Large intestine (tissue), 3 donors: ENCODE measurements at regions not wholly inside any gene's neighbourhood (a gene's known extent, or its start where the extent isn't known, plus 50 kb on each side); places are given as distances from the start of the nearest gene placed in this dataset.

Source experiments
- DNase-seq, 2 donors: peaks; one replicate each; pipeline versions ENCODE4 v3.0.0 to v3.0.0-alpha.2; 2013
- H3K27ac ChIP-seq: one replicate; pipeline ENCODE4 v1.5.1; 2013; ENCODE audit warnings: low read length
- H3K27me3 ChIP-seq: 2 replicates; pipeline ENCODE4 v1.6.1; 2013; ENCODE audit warnings: low read length; ENCODE audit not compliant: control insufficient read depth, insufficient read depth
- H3K36me3 ChIP-seq: 2 replicates; pipeline ENCODE4 v1.6.1; 2013; ENCODE audit warnings: low read length; ENCODE audit not compliant: control insufficient read depth, insufficient read depth
- H3K4me1 ChIP-seq: one replicate; pipeline ENCODE4 v1.6.1; 2013; ENCODE audit warnings: low read length; ENCODE audit not compliant: control insufficient read depth, insufficient read depth
- H3K4me3 ChIP-seq: one replicate; pipeline ENCODE4 v1.5.1; 2013; ENCODE audit warnings: low read length
- H3K9me3 ChIP-seq: one replicate; pipeline ENCODE4 v1.6.1; 2013; ENCODE audit warnings: mild to moderate bottlenecking, low read depth, low read length, moderate library complexity; ENCODE audit not compliant: control insufficient read depth
- WGBS: methylation state at CpG from one replicate; pipeline ENCODE4 v1.1.5; 2013; ENCODE audit warnings: low lambda C conversion rate; ENCODE audit not compliant: insufficient coverage; 5-methylcytosine and 5-hydroxymethylcytosine counted together

DNA sequence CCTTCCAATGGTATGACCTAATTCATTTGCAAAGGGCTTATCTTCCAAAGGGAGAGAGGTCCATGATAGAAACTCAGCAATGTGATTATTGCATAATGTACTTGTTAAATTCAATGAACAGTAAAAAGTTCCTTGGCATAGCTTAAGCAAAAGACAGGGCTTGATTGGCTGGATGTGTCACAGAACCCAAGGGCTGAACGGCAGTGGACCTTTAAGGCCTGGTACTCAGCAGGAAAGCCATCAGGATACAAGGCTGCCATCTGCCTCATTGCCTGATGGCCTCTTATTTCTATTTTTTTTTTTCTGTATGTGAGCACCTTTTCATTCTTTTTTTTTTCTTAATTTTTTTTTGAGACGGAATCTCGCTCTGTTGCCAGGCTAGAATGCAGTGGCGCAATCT is 208.9 kb upstream of the WSCD1 start:
- H3K9me3 ChIP-seq, result no peaks in the 10 kb centered on the region
- no peak overlapping the region for H3K4me3 ChIP-seq
- no peaks in the 10 kb centered on the region for H3K4me1 ChIP-seq
- DNase-seq, result peak in 1 of 2 donors; percentile 9
- H3K27ac ChIP-seq, result no peak overlapping the region
- no peaks in the 10 kb centered on the region for H3K36me3 ChIP-seq
- no peaks in the 10 kb centered on the region for H3K27me3 ChIP-seq
- WGBS, result no CpG with 5 or more reads among the region's 4 CpGs

DNA sequence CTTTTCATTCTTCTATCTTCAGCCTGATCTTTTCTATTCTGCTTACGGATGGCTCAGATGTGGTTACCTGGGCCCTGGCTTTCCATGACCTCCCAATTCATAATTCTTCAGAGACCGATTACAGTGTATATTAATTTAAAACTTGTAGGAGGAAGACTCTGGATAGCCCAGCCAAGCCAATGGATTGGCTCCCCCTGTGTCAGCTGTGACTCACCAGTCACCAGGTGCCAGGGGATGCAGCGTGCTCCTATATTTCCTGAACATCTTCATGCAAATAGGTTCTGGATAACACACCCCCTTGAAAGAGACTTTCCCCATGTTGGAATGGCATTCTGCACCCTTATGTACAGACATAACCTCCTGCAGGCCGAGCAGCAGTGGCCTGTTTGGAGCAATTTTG is 208.3 kb upstream of the WSCD1 start:
- Histone ChIP-seq H3K9me3 (no peaks in the 10 kb centered on the region), H3K36me3 (no peaks in the 10 kb centered on the region), H3K27ac (no peak overlapping the region), H3K4me1 (no peaks in the 10 kb centered on the region), H3K27me3 (no peaks in the 10 kb centered on the region), H3K4me3 (no peak overlapping the region)
- no CpG with 5 or more reads among the region's 4 CpGs for WGBS
- DNase-seq, result no peak

DNA sequence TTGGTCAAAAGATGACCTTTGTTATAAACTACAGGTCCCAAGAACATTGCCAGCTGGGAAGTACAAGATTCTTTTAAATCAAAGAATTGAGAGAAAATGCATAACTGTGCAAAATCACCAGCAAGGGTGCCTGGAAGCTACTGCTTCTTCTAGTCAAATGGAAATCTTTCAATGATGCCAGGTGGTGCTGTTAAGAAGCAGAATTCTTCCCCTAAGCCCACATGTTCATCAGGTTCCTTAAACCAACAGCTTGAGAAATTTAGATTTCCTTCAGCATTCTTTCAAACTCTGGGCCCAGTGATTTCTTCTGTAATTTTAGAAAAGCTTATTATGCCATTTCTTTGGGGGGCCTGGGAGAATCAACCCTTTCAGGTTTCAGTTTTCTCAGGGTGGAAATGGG is 207.8 kb upstream of the WSCD1 start:
- no peaks in the 10 kb centered on the region for H3K4me1 ChIP-seq
- H3K4me3 ChIP-seq, result no peak overlapping the region
- DNase-seq, result no peak

DNA sequence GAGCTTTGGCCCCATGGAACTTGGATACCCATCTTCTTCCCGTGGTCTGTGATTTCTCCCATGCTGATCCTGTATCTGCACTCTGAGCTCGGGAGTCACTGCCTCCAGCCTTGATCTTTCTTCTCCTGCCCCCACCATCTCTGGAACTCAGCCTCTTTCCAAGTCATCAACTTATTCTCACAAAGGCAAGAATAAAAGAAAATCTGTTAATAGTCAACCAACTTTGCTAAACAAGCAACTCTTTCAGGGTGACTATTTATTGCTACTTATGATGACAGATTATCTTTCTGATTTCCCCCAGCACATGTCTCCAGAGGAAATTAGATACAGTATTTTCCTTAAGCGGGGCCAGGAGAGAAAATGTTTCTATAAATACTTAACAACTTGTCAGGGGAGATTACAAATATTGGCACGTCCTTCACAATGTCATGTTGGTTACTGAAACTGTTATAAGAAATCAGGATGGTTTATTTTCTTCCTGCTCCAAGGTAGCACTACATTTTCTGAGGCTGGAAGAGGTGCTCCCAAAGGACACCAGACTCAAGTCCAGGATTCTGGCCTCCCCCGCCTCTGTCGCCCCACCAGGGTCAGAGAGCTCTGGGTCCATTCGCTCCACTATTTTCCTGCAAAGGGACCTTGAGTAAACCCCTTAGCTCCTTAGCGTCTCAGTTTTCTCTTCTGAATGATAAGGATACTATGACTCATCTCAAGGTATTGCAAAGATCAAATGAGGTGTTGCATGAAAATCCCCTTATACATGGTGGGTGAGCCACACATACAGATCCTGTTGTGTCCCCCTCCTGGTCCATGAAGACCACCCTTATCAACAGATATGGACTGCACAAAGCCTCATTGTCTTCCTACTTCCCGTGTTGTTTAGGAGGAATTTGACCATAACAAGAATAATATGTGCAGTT is 205.2 kb upstream of the WSCD1 start:
- 50% methylated on average over 1 of the region's 9 CpGs for WGBS
- peak in 1 of 2 donors; percentile 33 for DNase-seq
- Histone ChIP-seq H3K9me3 (no peaks in the 10 kb centered on the region), H3K4me3 (no peak overlapping the region), H3K27me3 (no peaks in the 10 kb centered on the region), H3K27ac (no peak overlapping the region), H3K4me1 (no peaks in the 10 kb centered on the region), H3K36me3 (no peaks in the 10 kb centered on the region)

More for the DNA sequence above, 207.8 kb upstream of the WSCD1 start:
- H3K9me3 ChIP-seq, result no peaks in the 10 kb centered on the region
- no peaks in the 10 kb centered on the region for H3K36me3 ChIP-seq
- H3K27ac ChIP-seq, result no peak overlapping the region
- no peaks in the 10 kb centered on the region for H3K27me3 ChIP-seq

DNA sequence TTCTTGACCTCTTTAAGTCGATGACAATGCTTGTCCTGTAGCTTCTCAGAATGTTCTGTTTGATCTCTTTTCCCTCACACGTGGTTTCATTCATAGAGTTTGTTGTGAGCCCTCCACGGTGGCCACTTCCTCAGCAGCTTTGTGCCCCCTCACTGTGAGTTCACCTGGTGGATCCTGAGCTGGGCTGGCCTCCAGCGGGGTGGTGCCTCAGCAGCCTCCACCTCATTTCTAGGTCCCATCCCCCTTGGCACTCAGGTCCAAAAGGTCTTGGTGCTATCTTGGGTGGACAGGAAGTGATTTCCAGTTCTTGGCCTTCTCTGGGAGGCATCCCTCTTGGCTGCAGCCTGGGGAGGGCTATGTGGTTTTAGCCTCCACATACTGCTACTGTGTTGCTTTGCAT is 203.2 kb upstream of the WSCD1 start:
- no peak for DNase-seq
- Histone ChIP-seq H3K4me1 (no peaks in the 10 kb centered on the region), H3K9me3 (no peaks in the 10 kb centered on the region), H3K27me3 (no peaks in the 10 kb centered on the region), H3K27ac (no peak overlapping the region), H3K4me3 (no peak overlapping the region), H3K36me3 (no peaks in the 10 kb centered on the region)
- WGBS, result 80% methylated on average over 1 of the region's 4 CpGs

DNA sequence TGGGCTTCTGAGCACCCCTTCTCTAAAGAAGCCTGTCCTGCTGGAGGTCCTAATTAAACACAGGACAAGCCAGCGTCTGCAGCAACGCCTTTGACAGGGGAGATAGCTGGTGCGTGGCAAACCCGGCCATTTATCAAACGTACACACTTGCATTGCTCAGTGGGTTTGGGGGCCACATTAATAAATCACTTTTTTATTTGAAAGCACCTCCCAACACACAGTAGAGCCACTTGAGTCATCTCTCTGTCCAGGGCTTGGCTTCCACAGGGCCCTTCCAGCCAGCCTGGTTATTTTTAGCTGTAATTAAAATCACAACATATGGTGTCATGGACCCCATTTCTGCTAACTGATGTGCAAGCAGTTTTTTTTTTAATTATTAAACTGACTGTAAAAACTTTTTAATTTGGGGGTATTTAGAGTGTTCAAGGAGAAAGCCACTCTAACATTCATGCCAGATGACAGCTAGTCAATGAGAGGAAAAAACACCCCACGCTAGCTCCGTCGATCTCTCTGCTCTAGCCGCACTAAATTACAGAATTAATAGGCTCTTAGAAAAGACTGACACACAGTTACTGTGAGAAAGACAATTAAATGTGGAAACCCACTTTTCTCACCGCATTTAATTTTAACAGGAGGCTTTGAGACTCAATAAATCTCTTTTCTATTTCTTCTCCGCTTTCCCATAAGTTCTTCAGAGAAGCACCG is 201.0 kb upstream of the WSCD1 start:
- Histone ChIP-seq H3K4me3 (no peak overlapping the region), H3K27ac (no peak overlapping the region), H3K27me3 (no peaks in the 10 kb centered on the region), H3K9me3 (no peaks in the 10 kb centered on the region), H3K36me3 (no peaks in the 10 kb centered on the region), H3K4me1 (no peaks in the 10 kb centered on the region)
- DNase-seq, result no peak
- 100% methylated on average over 6 of the region's 12 CpGs for WGBS

DNA sequence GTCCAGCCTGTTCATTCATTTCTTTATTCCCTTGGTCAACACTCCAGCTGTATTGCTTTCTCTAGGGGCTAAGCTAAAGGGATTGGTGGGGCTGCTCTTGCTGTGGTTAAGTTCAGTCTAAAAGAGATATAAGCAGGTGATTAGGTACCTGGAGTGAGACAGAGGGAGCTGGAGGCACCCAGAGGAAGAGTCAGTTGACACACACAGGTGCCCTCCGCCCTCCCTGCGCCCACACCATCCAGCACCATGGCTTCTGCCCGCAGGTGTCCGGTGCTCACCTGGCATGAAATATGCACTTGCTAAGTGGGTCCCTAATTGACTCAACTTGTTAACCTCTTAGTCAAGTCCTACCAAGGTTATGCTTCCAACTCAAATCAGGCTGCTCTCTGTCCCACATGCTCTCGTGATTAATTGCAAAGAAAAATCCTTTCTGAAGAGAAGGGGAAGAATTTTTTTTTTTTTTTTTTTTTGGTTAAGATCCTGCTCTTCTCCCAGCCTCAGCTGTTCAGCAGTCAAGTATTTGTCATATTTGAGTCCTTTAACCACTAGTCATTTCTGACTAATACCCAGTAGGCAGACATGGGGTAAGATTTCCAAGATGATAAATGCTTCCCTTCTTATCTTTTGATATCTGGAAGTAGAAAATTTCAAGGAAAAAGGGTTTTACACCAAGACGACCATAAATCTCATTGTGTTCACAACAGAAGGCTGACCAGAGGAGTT is 199.8 kb upstream of the WSCD1 start:
- Histone ChIP-seq H3K27ac (no peak overlapping the region), H3K4me3 (no peak overlapping the region), H3K27me3 (no peaks in the 10 kb centered on the region), H3K36me3 (no peaks in the 10 kb centered on the region), H3K4me1 (no peaks in the 10 kb centered on the region), H3K9me3 (no peaks in the 10 kb centered on the region)
- no peak for DNase-seq
- WGBS, result no CpG with 5 or more reads among the region's 6 CpGs

DNA sequence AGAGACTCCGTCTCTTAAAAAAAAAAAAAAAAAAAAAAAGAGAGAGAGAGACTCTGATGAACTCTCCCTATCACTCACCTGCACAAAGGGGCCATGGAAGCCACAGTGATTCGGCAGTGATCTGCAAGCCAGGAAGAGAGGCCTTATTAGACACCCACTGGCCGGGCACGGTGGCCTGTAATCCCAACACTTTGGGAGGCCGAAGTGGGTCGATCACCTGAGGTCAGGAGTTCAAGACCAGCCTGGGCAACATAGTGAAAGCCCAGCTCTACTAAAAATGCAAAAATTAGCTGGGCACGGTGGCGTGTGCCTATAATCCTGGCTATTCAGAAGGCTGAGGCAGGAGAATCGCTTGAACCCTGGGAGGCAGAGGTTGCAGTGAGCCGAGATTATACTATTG is 198.5 kb upstream of the WSCD1 start:
- no peaks in the 10 kb centered on the region for H3K27me3 ChIP-seq
- H3K4me3 ChIP-seq, result no peak overlapping the region
- H3K9me3 ChIP-seq, result no peaks in the 10 kb centered on the region
- no CpG with 5 or more reads among the region's 10 CpGs for WGBS
- no peak overlapping the region for H3K27ac ChIP-seq
- DNase-seq, result no peak
- no peaks in the 10 kb centered on the region for H3K36me3 ChIP-seq
- H3K4me1 ChIP-seq, result no peaks in the 10 kb centered on the region

DNA sequence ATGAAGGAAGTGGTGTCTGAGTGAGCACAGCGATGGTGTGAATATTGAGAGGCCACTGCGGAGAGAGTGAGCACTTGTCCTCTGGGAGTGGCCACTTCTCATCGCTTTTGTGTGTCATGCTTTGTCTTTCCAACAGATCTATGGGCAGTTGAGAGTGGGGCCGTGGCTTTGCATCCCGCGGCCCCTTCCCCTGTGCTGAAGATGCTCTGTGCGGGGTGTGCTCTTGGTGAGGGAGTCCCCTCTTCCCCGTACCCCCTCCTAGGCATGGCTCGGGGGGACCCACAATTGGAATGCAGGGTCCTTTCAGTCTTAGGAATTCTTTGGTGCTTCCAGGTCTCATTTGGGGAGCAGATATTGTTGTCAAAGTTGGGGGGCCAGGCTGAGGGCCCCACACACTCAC is 197.3 kb upstream of the WSCD1 start:
- H3K4me3 ChIP-seq, result no peak overlapping the region
- H3K4me1 ChIP-seq, result no peaks in the 10 kb centered on the region
- no peak overlapping the region for H3K27ac ChIP-seq
- WGBS, result no CpG with 5 or more reads among the region's 9 CpGs
- H3K9me3 ChIP-seq, result no peaks in the 10 kb centered on the region
- DNase-seq, result no peak
- no peaks in the 10 kb centered on the region for H3K27me3 ChIP-seq
- H3K36me3 ChIP-seq, result no peaks in the 10 kb centered on the region

DNA sequence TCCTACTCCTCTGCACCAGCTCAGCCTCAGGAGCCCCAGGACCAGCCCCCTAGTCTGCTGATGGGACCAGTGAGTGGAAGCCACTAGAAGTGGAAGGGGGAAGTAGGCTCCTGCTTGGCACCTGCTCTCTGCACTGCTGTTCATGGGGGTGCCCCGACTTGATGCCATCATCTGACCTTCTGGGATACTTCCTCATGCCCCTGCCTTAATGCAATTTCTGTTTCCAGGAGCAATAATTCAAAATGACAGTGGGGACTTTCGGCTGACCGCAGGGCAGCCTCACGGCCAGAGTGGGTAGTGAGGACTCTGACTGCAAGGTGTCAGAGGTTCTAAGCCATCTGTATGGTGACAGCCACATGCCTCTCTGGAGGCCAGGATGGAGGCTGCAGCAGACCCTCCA is 196.4 kb upstream of the WSCD1 start:
- DNase-seq, result no peak
- H3K36me3 ChIP-seq, result no peaks in the 10 kb centered on the region
- no peak overlapping the region for H3K27ac ChIP-seq
- H3K9me3 ChIP-seq, result no peaks in the 10 kb centered on the region
- H3K27me3 ChIP-seq, result no peaks in the 10 kb centered on the region
- H3K4me3 ChIP-seq, result no peak overlapping the region
- no peaks in the 10 kb centered on the region for H3K4me1 ChIP-seq
- no CpG with 5 or more reads among the region's 4 CpGs for WGBS
